ENCODE measurements at regions not wholly inside any gene's neighbourhood (a gene's known extent, or its start where the extent isn't known, plus 50 kb on each side); places are given as distances from the start of the nearest gene placed in this dataset.

DNA sequence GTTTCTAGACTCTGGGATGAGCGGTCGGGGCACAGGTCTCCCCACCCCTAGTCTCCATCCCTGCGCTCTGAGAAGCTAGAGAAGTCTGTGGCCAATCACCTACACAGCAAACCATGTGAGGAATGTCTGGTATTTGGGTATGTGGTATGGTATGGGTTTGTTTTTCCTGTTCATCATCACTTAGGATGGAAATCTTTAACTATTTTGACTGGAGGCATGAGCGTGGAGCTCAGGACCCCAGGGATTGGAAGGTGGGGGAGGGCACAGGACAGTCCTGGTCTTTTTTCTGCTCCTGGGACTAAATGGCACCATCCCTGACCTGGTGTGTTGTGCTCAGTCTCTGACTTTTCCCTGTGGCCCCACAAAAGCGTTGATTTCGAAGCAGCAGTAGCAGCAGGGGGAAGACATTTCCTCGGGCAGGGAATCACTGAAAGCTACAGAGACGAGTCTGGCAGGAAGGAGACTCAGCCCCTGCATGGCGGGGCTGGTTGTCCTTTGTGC lies 191.7 kb upstream of the TPM1 start:
- TF ChIP-seq POLR2AphosphoS5 (IDR thresholded peaks at IDR 0.05), result no peak
- TF ChIP-seq, protein P1, sequence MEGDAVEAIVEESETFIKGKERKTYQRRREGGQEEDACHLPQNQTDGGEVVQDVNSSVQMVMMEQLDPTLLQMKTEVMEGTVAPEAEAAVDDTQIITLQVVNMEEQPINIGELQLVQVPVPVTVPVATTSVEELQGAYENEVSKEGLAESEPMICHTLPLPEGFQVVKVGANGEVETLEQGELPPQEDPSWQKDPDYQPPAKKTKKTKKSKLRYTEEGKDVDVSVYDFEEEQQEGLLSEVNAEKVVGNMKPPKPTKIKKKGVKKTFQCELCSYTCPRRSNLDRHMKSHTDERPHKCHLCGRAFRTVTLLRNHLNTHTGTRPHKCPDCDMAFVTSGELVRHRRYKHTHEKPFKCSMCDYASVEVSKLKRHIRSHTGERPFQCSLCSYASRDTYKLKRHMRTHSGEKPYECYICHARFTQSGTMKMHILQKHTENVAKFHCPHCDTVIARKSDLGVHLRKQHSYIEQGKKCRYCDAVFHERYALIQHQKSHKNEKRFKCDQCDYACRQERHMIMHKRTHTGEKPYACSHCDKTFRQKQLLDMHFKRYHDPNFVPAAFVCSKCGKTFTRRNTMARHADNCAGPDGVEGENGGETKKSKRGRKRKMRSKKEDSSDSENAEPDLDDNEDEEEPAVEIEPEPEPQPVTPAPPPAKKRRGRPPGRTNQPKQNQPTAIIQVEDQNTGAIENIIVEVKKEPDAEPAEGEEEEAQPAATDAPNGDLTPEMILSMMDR (IDR thresholded peaks at IDR 0.05), result no peak
- TF ChIP-seq POLR2A (IDR thresholded peaks at IDR 0.05), result no peak
- no peak for TF ChIP-seq EP300 (IDR thresholded peaks at IDR 0.05)
